ENCODE measurements at regions not wholly inside any gene's neighbourhood (a gene's known extent, or its start where the extent isn't known, plus 50 kb on each side); places are given as distances from the start of the nearest gene placed in this dataset.

- Histone ChIP-seq H3K36me3 (ENCODE audit: insufficient read depth, low read length) (no peaks in the 10 kb centered on the region), H3K27me3 (ENCODE audit: control insufficient read depth, insufficient read depth, low read length) (peaks cover 22% of the 10 kb centered on the region), H3K4me1 (ENCODE audit: control insufficient read depth, insufficient read depth, low read length) (no peaks in the 10 kb centered on the region), H3K9ac (ENCODE audit: low read depth, low read length) (no peak overlapping the region), H3K9me3 (replicated peaks; ENCODE audit: low read length) (no peaks in the 10 kb centered on the region), H3K4me3 (ENCODE audit: low read length) (no peak overlapping the region), H3K4me2 (ENCODE audit: low read length) (no peak overlapping the region)
Observed at GRCh38 chr3:72698154-72698917, 149.9 kb downstream of the SHQ1 start.

- no peaks in the 10 kb centered on the region for H3K36me3 ChIP-seq (ENCODE audit: insufficient read depth, low read length)
- H3K9ac ChIP-seq (ENCODE audit: low read depth, low read length), result no peak overlapping the region
Observed at GRCh38 chr3:72697717-72698116, 150.5 kb downstream of the SHQ1 start.

DNA sequence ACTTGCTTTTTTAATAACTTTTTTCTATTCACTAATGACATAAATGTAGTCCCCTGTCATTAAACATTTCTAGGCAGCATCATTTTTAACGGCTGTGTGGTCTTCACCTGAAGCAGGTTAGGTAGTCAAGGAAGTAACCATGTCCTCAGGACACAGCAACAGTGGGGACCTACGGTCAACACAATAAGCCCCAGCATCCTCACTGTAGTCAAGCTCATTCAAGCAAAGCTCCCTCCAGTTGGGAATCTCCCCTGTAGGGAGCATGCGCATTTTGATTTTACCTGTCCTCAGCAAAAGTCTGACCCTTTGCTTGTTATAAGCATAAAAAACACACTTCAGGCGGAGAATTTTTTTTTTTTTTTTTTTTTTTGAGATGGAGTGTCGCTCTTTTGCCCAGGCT, 151.4 kb downstream of the SHQ1 start:
- H3K36me3 ChIP-seq (ENCODE audit: insufficient read depth, low read length), result no peaks in the 10 kb centered on the region
- H3K4me2 ChIP-seq (ENCODE audit: low read length), result no peak overlapping the region
- H3K4me3 ChIP-seq (ENCODE audit: low read length), result no peak overlapping the region
- H3K4me1 ChIP-seq (ENCODE audit: control insufficient read depth, insufficient read depth, low read length), result no peaks in the 10 kb centered on the region
- H3K9me3 ChIP-seq (replicated peaks; ENCODE audit: low read length), result no peaks in the 10 kb centered on the region
- no peak overlapping the region for H3K9ac ChIP-seq (ENCODE audit: low read depth, low read length)
- H3K27me3 ChIP-seq (ENCODE audit: control insufficient read depth, insufficient read depth, low read length), result peaks cover 22% of the 10 kb centered on the region

More at GRCh38 chr3:72697717-72698116, 150.5 kb downstream of the SHQ1 start:
- Histone ChIP-seq H3K4me3 (ENCODE audit: low read length) (no peak overlapping the region), H3K4me1 (ENCODE audit: control insufficient read depth, insufficient read depth, low read length) (no peaks in the 10 kb centered on the region), H3K4me2 (ENCODE audit: low read length) (no peak overlapping the region), H3K9me3 (replicated peaks; ENCODE audit: low read length) (no peaks in the 10 kb centered on the region), H3K27me3 (ENCODE audit: control insufficient read depth, insufficient read depth, low read length) (peaks cover 22% of the 10 kb centered on the region)

DNA sequence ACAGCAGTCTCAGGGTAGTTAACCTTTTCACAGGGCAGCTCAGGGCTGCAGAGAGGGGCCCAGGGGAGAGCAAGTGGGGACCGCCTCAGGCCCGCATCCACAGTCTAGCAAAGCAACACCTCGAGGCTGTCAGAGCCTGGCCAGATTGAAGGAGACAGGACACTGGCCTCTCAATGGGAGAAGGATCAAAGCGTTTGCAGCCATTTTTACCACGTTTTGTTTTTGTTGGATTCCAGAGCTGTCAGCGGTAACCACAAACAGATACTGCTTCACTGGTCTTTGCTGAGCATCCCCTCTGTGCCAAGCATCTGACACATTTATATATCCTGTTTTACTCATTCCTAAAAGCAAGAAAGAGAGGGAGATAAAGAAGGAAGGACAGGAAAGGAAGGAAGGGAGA, 153.8 kb downstream of the SHQ1 start:
- Histone ChIP-seq H3K4me3 (ENCODE audit: low read length) (no peak overlapping the region), H3K9me3 (replicated peaks; ENCODE audit: low read length) (no peaks in the 10 kb centered on the region), H3K27me3 (ENCODE audit: control insufficient read depth, insufficient read depth, low read length) (peaks cover 22% of the 10 kb centered on the region), H3K36me3 (ENCODE audit: insufficient read depth, low read length) (no peaks in the 10 kb centered on the region), H3K4me2 (ENCODE audit: low read length) (no peak overlapping the region), H3K9ac (ENCODE audit: low read depth, low read length) (no peak overlapping the region), H3K4me1 (ENCODE audit: control insufficient read depth, insufficient read depth, low read length) (no peaks in the 10 kb centered on the region)

- H3K4me1 ChIP-seq (ENCODE audit: control insufficient read depth, insufficient read depth, low read length), result no peaks in the 10 kb centered on the region
- H3K9ac ChIP-seq (ENCODE audit: low read depth, low read length), result no peak overlapping the region
- no peak overlapping the region for H3K4me2 ChIP-seq (ENCODE audit: low read length)
- peaks cover 10% of the 10 kb centered on the region for H3K27me3 ChIP-seq (ENCODE audit: control insufficient read depth, insufficient read depth, low read length)
- H3K36me3 ChIP-seq (ENCODE audit: insufficient read depth, low read length), result no peaks in the 10 kb centered on the region
- H3K4me3 ChIP-seq (ENCODE audit: low read length), result no peak overlapping the region
- H3K9me3 ChIP-seq (replicated peaks; ENCODE audit: low read length), result no peaks in the 10 kb centered on the region
Observed at GRCh38 chr3:72692990-72693389, 155.3 kb downstream of the SHQ1 start.

- H3K4me1 ChIP-seq (ENCODE audit: control insufficient read depth, insufficient read depth, low read length), result no peaks in the 10 kb centered on the region
- no peaks in the 10 kb centered on the region for H3K27me3 ChIP-seq (ENCODE audit: control insufficient read depth, insufficient read depth, low read length)
- H3K9ac ChIP-seq (ENCODE audit: low read depth, low read length), result no peak overlapping the region
- H3K4me3 ChIP-seq (ENCODE audit: low read length), result no peak overlapping the region
- no peaks in the 10 kb centered on the region for H3K36me3 ChIP-seq (ENCODE audit: insufficient read depth, low read length)
- no peaks in the 10 kb centered on the region for H3K9me3 ChIP-seq (replicated peaks; ENCODE audit: low read length)
- H3K4me2 ChIP-seq (ENCODE audit: low read length), result no peak overlapping the region
Observed at GRCh38 chr3:72690629-72691028, 157.6 kb downstream of the SHQ1 start.

- Histone ChIP-seq H3K4me2 (ENCODE audit: low read length) (no peak overlapping the region), H3K9ac (ENCODE audit: low read depth, low read length) (no peak overlapping the region), H3K4me1 (ENCODE audit: control insufficient read depth, insufficient read depth, low read length) (no peaks in the 10 kb centered on the region), H3K9me3 (replicated peaks; ENCODE audit: low read length) (no peaks in the 10 kb centered on the region), H3K27me3 (ENCODE audit: control insufficient read depth, insufficient read depth, low read length) (peaks cover 22% of the 10 kb centered on the region), H3K4me3 (ENCODE audit: low read length) (no peak overlapping the region), H3K36me3 (ENCODE audit: insufficient read depth, low read length) (no peaks in the 10 kb centered on the region)
Observed at GRCh38 chr3:72682936-72683452, 165.3 kb downstream of the SHQ1 start.

GRCh38 chr3:72681598-72681997, 166.6 kb downstream of the SHQ1 start:
- peaks cover 24% of the 10 kb centered on the region for H3K27me3 ChIP-seq (ENCODE audit: control insufficient read depth, insufficient read depth, low read length)
- no peaks in the 10 kb centered on the region for H3K4me1 ChIP-seq (ENCODE audit: control insufficient read depth, insufficient read depth, low read length)
- H3K4me3 ChIP-seq (ENCODE audit: low read length), result no peak overlapping the region
- no peaks in the 10 kb centered on the region for H3K36me3 ChIP-seq (ENCODE audit: insufficient read depth, low read length)
- no peak overlapping the region for H3K4me2 ChIP-seq (ENCODE audit: low read length)
- H3K9ac ChIP-seq (ENCODE audit: low read depth, low read length), result no peak overlapping the region
- no peaks in the 10 kb centered on the region for H3K9me3 ChIP-seq (replicated peaks; ENCODE audit: low read length)

GRCh38 chr3:72680766-72681165, 167.5 kb downstream of the SHQ1 start:
- Histone ChIP-seq H3K4me3 (ENCODE audit: low read length) (no peak overlapping the region), H3K27me3 (ENCODE audit: control insufficient read depth, insufficient read depth, low read length) (peaks cover 24% of the 10 kb centered on the region)

DNA sequence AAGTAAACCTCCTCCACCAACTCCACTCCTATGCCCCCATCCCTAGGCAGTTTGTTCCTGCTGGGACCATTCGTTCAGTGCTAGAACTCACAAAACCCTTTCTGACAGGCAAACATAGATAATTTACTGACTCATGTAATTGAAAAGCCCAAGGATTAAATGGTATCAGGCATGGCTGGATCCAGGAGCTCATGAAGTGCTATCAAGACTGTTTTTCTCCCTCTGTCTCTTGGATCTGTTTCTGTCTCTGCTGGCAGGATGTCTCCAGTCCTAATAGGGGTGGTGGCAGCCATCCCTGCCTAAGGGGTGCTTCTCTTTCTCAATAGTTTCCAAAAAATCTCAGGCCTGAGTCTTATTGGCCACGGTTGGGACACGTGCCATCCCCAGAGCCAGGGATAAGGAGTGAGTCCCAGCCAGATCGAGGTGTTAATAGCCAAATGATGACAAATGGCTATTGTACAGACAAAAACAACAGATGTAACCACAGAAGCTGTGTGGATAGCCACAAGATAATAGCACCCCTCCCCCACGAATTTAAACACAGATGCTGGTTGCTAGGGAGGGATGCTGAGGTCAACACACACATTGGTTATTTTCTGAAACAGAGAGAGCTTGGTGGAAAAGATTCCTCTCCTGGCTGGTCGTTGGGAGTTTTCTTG, 168.6 kb downstream of the SHQ1 start:
- peaks cover 24% of the 10 kb centered on the region for H3K27me3 ChIP-seq (ENCODE audit: control insufficient read depth, insufficient read depth, low read length)
- no peak overlapping the region for H3K4me3 ChIP-seq (ENCODE audit: low read length)
- H3K4me2 ChIP-seq (ENCODE audit: low read length), result no peak overlapping the region
- no peak overlapping the region for H3K9ac ChIP-seq (ENCODE audit: low read depth, low read length)
- H3K9me3 ChIP-seq (replicated peaks; ENCODE audit: low read length), result no peaks in the 10 kb centered on the region
- H3K4me1 ChIP-seq (ENCODE audit: control insufficient read depth, insufficient read depth, low read length), result no peaks in the 10 kb centered on the region
- no peaks in the 10 kb centered on the region for H3K36me3 ChIP-seq (ENCODE audit: insufficient read depth, low read length)

More at GRCh38 chr3:72680766-72681165, 167.5 kb downstream of the SHQ1 start:
- Histone ChIP-seq H3K36me3 (ENCODE audit: insufficient read depth, low read length) (no peaks in the 10 kb centered on the region), H3K4me2 (ENCODE audit: low read length) (no peak overlapping the region), H3K4me1 (ENCODE audit: control insufficient read depth, insufficient read depth, low read length) (no peaks in the 10 kb centered on the region), H3K9me3 (replicated peaks; ENCODE audit: low read length) (no peaks in the 10 kb centered on the region), H3K9ac (ENCODE audit: low read depth, low read length) (no peak overlapping the region)

DNA sequence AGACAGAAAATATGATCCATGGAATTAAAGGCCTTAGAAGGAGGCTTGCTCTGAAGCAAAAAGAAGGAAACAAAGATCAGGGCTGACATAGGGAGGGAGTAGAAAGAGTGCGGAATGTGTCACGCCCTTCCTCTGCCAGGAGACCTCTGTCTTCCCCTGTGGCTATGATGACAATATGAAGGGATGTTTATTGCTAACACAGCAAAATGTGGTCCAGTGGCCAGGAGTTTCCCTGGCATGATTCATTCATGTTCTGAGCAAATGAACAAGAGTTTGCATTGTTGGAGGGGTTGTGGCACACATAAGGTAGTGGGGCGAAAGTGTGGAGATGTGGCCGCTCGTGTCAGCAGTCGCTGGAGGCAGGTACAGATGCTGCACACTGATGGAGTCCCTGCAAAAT, 169.4 kb downstream of the SHQ1 start:
- Histone ChIP-seq H3K27me3 (ENCODE audit: control insufficient read depth, insufficient read depth, low read length) (peaks cover 24% of the 10 kb centered on the region), H3K9ac (ENCODE audit: low read depth, low read length) (no peak overlapping the region), H3K4me3 (ENCODE audit: low read length) (no peak overlapping the region), H3K36me3 (ENCODE audit: insufficient read depth, low read length) (no peaks in the 10 kb centered on the region), H3K4me2 (ENCODE audit: low read length) (no peak overlapping the region), H3K9me3 (replicated peaks; ENCODE audit: low read length) (no peaks in the 10 kb centered on the region), H3K4me1 (ENCODE audit: control insufficient read depth, insufficient read depth, low read length) (no peaks in the 10 kb centered on the region)
